Endothelial cell (in vitro differentiated cells): ENCODE measurements at regions not wholly inside any gene's neighbourhood (a gene's known extent, or its start where the extent isn't known, plus 50 kb on each side); places are given as distances from the start of the nearest gene placed in this dataset.

ENCODE experiments used
- DNase-seq: peaks from one replicate; pipeline ENCODE4 v3.0.0; 2021; ENCODE audit warnings: low spot score
- H3K27ac Mint-ChIP-seq: one replicate; pipeline ENCODE4 v1.8.0; 2021; ENCODE audit warnings: mixed read lengths, inconsistent platforms; ENCODE audit not compliant: unreplicated experiment
- H3K27me3 Mint-ChIP-seq: one replicate; pipeline ENCODE4 v1.8.0; 2021; ENCODE audit warnings: mild to moderate bottlenecking, moderate library complexity, mixed read lengths, inconsistent platforms; ENCODE audit not compliant: unreplicated experiment
- H3K36me3 Mint-ChIP-seq: one replicate; pipeline ENCODE4 v1.8.0; 2021; ENCODE audit warnings: mild to moderate bottlenecking, low read depth, mixed read lengths, inconsistent platforms; ENCODE audit not compliant: unreplicated experiment
- H3K4me1 Mint-ChIP-seq: one replicate; pipeline ENCODE4 v1.8.0; 2021; ENCODE audit warnings: mild to moderate bottlenecking, mixed read lengths, inconsistent platforms; ENCODE audit not compliant: unreplicated experiment
- H3K4me3 Mint-ChIP-seq: one replicate; pipeline ENCODE4 v1.8.0; 2021; ENCODE audit warnings: mild to moderate bottlenecking, mixed read lengths, inconsistent platforms; ENCODE audit not compliant: unreplicated experiment
- H3K9me3 Mint-ChIP-seq: one replicate; pipeline ENCODE4 v1.8.0; 2021; ENCODE audit warnings: mixed read lengths, inconsistent platforms; ENCODE audit not compliant: unreplicated experiment
- CTCF ChIP-seq: fragments of 200-600 bp; sonication (generic); IDR thresholded peaks from one replicate; pipeline ENCODE4 v1.5.0; 2021; ENCODE audit warnings: antibody characterized with exemption; ENCODE audit not compliant: unreplicated experiment

GRCh38 chr11:56819916-56820315, 71.4 kb upstream of the OR9G4 start:
- H3K9me3 Mint-ChIP-seq = no peaks in the 10 kb centered on the region

GRCh38 chr11:56817661-56818060, 69.2 kb upstream of the OR9G4 start:
- no peak overlapping the region for H3K27ac Mint-ChIP-seq
- H3K27me3 Mint-ChIP-seq = no peaks in the 10 kb centered on the region
- no peak for DNase-seq
- H3K4me1 Mint-ChIP-seq = no peaks in the 10 kb centered on the region
- no peaks in the 10 kb centered on the region for H3K36me3 Mint-ChIP-seq
- TF ChIP-seq CTCF = no peak
- H3K9me3 Mint-ChIP-seq = no peaks in the 10 kb centered on the region
- H3K4me3 Mint-ChIP-seq = no peak overlapping the region

More at GRCh38 chr11:56819916-56820315, 71.4 kb upstream of the OR9G4 start:
- no peak for TF ChIP-seq CTCF
- no peaks in the 10 kb centered on the region for H3K4me1 Mint-ChIP-seq
- H3K36me3 Mint-ChIP-seq = no peaks in the 10 kb centered on the region
- no peaks in the 10 kb centered on the region for H3K27me3 Mint-ChIP-seq
- H3K4me3 Mint-ChIP-seq = no peak overlapping the region
- DNase-seq = no peak
- H3K27ac Mint-ChIP-seq = no peak overlapping the region

GRCh38 chr11:56816259-56816658, 67.8 kb upstream of the OR9G4 start:
- DNase-seq = no peak
- Mint-ChIP-seq H3K4me3 (no peak overlapping the region), H3K27me3 (no peaks in the 10 kb centered on the region), H3K9me3 (no peaks in the 10 kb centered on the region), H3K27ac (no peak overlapping the region), H3K36me3 (no peaks in the 10 kb centered on the region), H3K4me1 (no peaks in the 10 kb centered on the region)
- no peak for TF ChIP-seq CTCF

GRCh38 chr11:56808326-56808725, 59.8 kb upstream of the OR9G4 start:
- Mint-ChIP-seq H3K36me3 (no peaks in the 10 kb centered on the region), H3K4me1 (no peaks in the 10 kb centered on the region), H3K27ac (no peak overlapping the region), H3K27me3 (no peaks in the 10 kb centered on the region), H3K4me3 (no peak overlapping the region), H3K9me3 (no peaks in the 10 kb centered on the region)
- no peak for DNase-seq
- TF ChIP-seq CTCF = no peak

- Mint-ChIP-seq H3K4me1 (no peaks in the 10 kb centered on the region), H3K27ac (no peak overlapping the region), H3K27me3 (no peaks in the 10 kb centered on the region), H3K4me3 (no peak overlapping the region), H3K9me3 (no peaks in the 10 kb centered on the region), H3K36me3 (no peaks in the 10 kb centered on the region)
- no peak for TF ChIP-seq CTCF
- DNase-seq = no peak
Measured at GRCh38 chr11:56799691-56800210, 51.3 kb upstream of the OR9G4 start.
